Right kidney (tissue), 1 donor: ENCODE measurements at regions not wholly inside any gene's neighbourhood (a gene's known extent, or its start where the extent isn't known, plus 50 kb on each side); places are given as distances from the start of the nearest gene placed in this dataset.
"Not testable (repeated sequence)": the region's sequence is repeated elsewhere in the genome, so short reads cannot be mapped to it uniquely, and the experiment has no call there.

Experiments
- DNase-seq: peaks from one replicate; pipeline ENCODE4 v3.0.0-alpha.2; 2016

GRCh38 chr12:126389220-126389841 lies 1324.1 kb downstream of the AACS start:
- DNase-seq = no peak

- no peak for DNase-seq
These were observed 1324.7 kb downstream of the AACS start for GRCh38 chr12:126389961-126390360.

GRCh38 chr12:126390969-126391566 lies 1325.8 kb downstream of the AACS start:
- no peak for DNase-seq

GRCh38 chr12:126396536-126396935 lies 1331.3 kb downstream of the AACS start:
- DNase-seq = no peak

GRCh38 chr12:126397071-126397581 lies 1331.9 kb downstream of the AACS start:
- DNase-seq = no peak

GRCh38 chr12:126397660-126398059 lies 1332.4 kb downstream of the AACS start:
- DNase-seq = no peak

GRCh38 chr12:126400831-126401230 lies 1335.6 kb downstream of the AACS start:
- DNase-seq = no peak

GRCh38 chr12:126404293-126404881 lies 1339.2 kb downstream of the AACS start:
- no peak for DNase-seq

GRCh38 chr12:126418400-126418799 lies 1353.2 kb downstream of the AACS start:
- no peak for DNase-seq

- DNase-seq = no peak
These were observed 1353.9 kb downstream of the AACS start for GRCh38 chr12:126419131-126419530.

GRCh38 chr12:126424696-126425095 lies 1359.5 kb downstream of the AACS start:
- DNase-seq = no peak

- DNase-seq = no peak
These were observed 1360.0 kb downstream of the AACS start for GRCh38 chr12:126425264-126425663.

- DNase-seq = no peak
These were observed 1363.5 kb downstream of the AACS start for GRCh38 chr12:126428769-126429168.

GRCh38 chr12:126430921-126431320 lies 1365.7 kb downstream of the AACS start:
- DNase-seq = no peak

- DNase-seq = no peak
These were observed 1366.5 kb downstream of the AACS start for GRCh38 chr12:126431767-126432166.

- DNase-seq = no peak
These were observed 1367.5 kb downstream of the AACS start for GRCh38 chr12:126432780-126433179.

GRCh38 chr12:126434412-126434985 lies 1369.3 kb downstream of the AACS start:
- DNase-seq = no peak

- DNase-seq = no peak
These were observed 1370.8 kb downstream of the AACS start for GRCh38 chr12:126436041-126436440.

- DNase-seq = no peak
These were observed 1372.7 kb downstream of the AACS start for GRCh38 chr12:126437934-126438333.

- no peak for DNase-seq
These were observed 1378.7 kb downstream of the AACS start for GRCh38 chr12:126443977-126444376.

GRCh38 chr12:126447346-126447745 lies 1382.1 kb downstream of the AACS start:
- no peak for DNase-seq

- no peak for DNase-seq
These were observed 1386.6 kb downstream of the AACS start for GRCh38 chr12:126451809-126452208.

GRCh38 chr12:126452686-126453085 lies 1387.5 kb downstream of the AACS start:
- DNase-seq = not testable (repeated sequence)
